ENCODE measurements at regions not wholly inside any gene's neighbourhood (a gene's known extent, or its start where the extent isn't known, plus 50 kb on each side); places are given as distances from the start of the nearest gene placed in this dataset.

DNA sequence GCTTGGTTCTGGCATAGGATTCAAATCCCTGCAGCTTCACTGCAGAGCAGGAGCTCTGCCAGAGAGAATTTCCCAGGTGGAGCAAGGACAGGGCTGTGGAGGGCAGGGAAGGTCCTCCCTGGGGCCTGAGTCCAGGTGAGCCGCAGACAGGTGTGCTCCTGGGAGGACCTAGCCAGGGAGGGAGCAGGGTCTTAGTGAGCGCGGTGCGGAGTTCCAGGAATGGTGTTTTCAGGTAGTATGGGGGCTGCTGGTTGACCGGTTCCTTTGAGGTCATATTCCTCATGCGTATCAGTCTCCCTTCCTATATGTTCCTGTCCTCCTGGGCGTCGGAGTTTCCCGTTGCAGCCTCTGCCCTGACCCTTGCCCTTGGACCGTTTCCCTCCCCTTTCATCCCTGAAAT, 813.3 kb downstream of the KCNJ18 start:
- Histone ChIP-seq H3K27ac (no peak overlapping the region), H3K27me3 (no peaks in the 10 kb centered on the region), H3K4me3 (no peak overlapping the region), H3K9me3 (replicated peaks in 1 of 3) (no peaks in the 10 kb centered on the region), H3K36me3 (replicated peaks in 1 of 2) (no peaks in the 10 kb centered on the region), H3K4me1 (replicated peaks in 1 of 2) (no peaks in the 10 kb centered on the region)
- intact Hi-C loops (cut with DNase I): no loop called here
- TF ChIP-seq POLR2A (IDR thresholded peaks at IDR 0.05): no peak
- no peak for DNase-seq
- 81 to 87% (median 84%) methylated on average over 10 of the region's 10 CpGs for WGBS, 4 donors

- Histone ChIP-seq H3K27ac (no peak overlapping the region), H3K9me3 (replicated peaks in 1 of 3) (no peaks in the 10 kb centered on the region), H3K36me3 (replicated peaks in 1 of 2) (no peaks in the 10 kb centered on the region), H3K4me1 (replicated peaks in 1 of 2) (no peaks in the 10 kb centered on the region), H3K4me3 (no peak overlapping the region), H3K27me3 (no peaks in the 10 kb centered on the region)
- WGBS, 4 donors: 72 to 82% (median 79%) methylated on average over 22 to 23 of the region's 23 CpGs
- TF ChIP-seq, protein P1, sequence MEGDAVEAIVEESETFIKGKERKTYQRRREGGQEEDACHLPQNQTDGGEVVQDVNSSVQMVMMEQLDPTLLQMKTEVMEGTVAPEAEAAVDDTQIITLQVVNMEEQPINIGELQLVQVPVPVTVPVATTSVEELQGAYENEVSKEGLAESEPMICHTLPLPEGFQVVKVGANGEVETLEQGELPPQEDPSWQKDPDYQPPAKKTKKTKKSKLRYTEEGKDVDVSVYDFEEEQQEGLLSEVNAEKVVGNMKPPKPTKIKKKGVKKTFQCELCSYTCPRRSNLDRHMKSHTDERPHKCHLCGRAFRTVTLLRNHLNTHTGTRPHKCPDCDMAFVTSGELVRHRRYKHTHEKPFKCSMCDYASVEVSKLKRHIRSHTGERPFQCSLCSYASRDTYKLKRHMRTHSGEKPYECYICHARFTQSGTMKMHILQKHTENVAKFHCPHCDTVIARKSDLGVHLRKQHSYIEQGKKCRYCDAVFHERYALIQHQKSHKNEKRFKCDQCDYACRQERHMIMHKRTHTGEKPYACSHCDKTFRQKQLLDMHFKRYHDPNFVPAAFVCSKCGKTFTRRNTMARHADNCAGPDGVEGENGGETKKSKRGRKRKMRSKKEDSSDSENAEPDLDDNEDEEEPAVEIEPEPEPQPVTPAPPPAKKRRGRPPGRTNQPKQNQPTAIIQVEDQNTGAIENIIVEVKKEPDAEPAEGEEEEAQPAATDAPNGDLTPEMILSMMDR (IDR thresholded peaks at IDR 0.05): no peak
- TF ChIP-seq POLR2A (IDR thresholded peaks at IDR 0.05): no peak
- DNase-seq: no peak
- intact Hi-C loops (cut with DNase I): no loop called here
Observed at GRCh38 chr17:22506231-22506630, 813.9 kb downstream of the KCNJ18 start.

DNA sequence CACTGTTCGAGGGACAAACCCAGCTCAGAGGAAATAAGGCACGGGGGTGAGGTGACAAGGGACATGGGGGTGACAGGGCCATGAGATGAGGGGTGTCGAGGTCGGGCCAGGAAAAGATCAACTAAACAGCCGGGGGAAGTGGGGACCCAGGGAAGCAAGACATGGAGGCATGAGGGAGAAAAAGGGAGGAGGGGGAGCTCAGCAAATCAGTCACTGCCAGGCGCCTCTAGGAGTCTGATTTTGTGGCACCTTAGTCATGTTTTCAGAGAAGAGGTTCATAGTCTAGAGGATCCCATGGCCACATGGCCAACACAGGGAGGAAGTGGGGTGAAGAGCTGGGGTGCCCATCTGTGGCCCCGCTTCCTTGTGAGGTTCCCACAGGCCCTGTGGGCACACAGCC, 814.5 kb downstream of the KCNJ18 start:
- H3K4me1 ChIP-seq (replicated peaks in 1 of 2): no peaks in the 10 kb centered on the region
- H3K36me3 ChIP-seq (replicated peaks in 1 of 2): no peaks in the 10 kb centered on the region
- DNase-seq: no peak
- TF ChIP-seq POLR2A (IDR thresholded peaks at IDR 0.05): no peak
- TF ChIP-seq, protein P1 (IDR thresholded peaks at IDR 0.05): no peak
- intact Hi-C loops (cut with DNase I): no loop called here
- no peak overlapping the region for H3K4me3 ChIP-seq
- no peaks in the 10 kb centered on the region for H3K9me3 ChIP-seq (replicated peaks in 1 of 3)
- H3K27ac ChIP-seq: no peak overlapping the region
- 71 to 75% (median 73%) methylated on average over 7 of the region's 7 CpGs for WGBS, 4 donors
- H3K27me3 ChIP-seq: no peaks in the 10 kb centered on the region

- peak in 1 of 7 donors; percentile 4 for DNase-seq
- Histone ChIP-seq H3K36me3 (replicated peaks in 1 of 2) (no peaks in the 10 kb centered on the region), H3K27ac (no peak overlapping the region), H3K4me1 (replicated peaks in 1 of 2) (no peaks in the 10 kb centered on the region), H3K9me3 (replicated peaks in 1 of 3) (no peaks in the 10 kb centered on the region), H3K27me3 (no peaks in the 10 kb centered on the region), H3K4me3 (no peak overlapping the region)
- 38 to 55% (median 48%) methylated on average over 5 of the region's 5 CpGs for WGBS, 4 donors
- intact Hi-C loops (cut with DNase I): no loop called here
- TF ChIP-seq, protein P1 (IDR thresholded peaks at IDR 0.05): no peak
Observed at GRCh38 chr17:22507823-22508222, 815.5 kb downstream of the KCNJ18 start.

DNA sequence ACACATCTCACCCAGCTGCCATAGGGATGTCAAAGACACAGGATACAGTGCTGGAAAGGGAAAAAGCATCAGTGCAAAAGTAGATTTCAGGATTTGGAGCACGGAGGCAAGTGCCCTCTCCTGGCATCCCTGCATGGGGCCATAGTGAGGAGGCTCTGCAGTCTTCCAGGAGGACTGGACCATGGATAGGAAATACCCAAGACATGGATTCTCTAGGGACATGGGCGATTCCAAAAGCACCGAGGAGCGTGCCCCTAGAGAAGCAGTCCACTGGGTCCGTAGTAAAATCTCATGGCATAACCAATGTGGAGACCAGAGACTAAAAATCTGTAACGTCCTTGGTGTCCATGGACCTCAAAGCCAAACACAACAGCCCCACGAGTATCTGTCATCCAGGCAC, 818.2 kb downstream of the KCNJ18 start:
- H3K4me1 ChIP-seq (replicated peaks in 1 of 2): no peaks in the 10 kb centered on the region
- no peaks in the 10 kb centered on the region for H3K9me3 ChIP-seq (replicated peaks in 1 of 3)
- no peak for DNase-seq
- no peaks in the 10 kb centered on the region for H3K36me3 ChIP-seq (replicated peaks in 1 of 2)
- intact Hi-C loops (cut with DNase I): no loop called here
- no peak overlapping the region for H3K4me3 ChIP-seq
- no peak overlapping the region for H3K27ac ChIP-seq
- whole genome bisulfite sequencing, 4 donors: 25 to 53% (median 51%) methylated on average over 3 to 7 of the region's 7 CpGs
- no peaks in the 10 kb centered on the region for H3K27me3 ChIP-seq
- TF ChIP-seq POLR2A (IDR thresholded peaks at IDR 0.05): no peak
- TF ChIP-seq, protein P1 (IDR thresholded peaks at IDR 0.05): no peak

Data from adrenal gland (tissue), 9 donors.